M059J (cell line): ENCODE measurements at regions not wholly inside any gene's neighbourhood (a gene's known extent, or its start where the extent isn't known, plus 50 kb on each side); places are given as distances from the start of the nearest gene placed in this dataset.
A peak's percentile ranks its signal among the peaks of the same experiment; 100 is the strongest.

Experiments
- DNase-seq: peaks from one replicate; pipeline ENCODE4 v3.0.0-alpha.2; 2012; ENCODE audit warnings: low read depth

GRCh38 chr6:14925699-14926026 is 320.2 kb upstream of the JARID2 start:
- no peak for DNase-seq

DNA sequence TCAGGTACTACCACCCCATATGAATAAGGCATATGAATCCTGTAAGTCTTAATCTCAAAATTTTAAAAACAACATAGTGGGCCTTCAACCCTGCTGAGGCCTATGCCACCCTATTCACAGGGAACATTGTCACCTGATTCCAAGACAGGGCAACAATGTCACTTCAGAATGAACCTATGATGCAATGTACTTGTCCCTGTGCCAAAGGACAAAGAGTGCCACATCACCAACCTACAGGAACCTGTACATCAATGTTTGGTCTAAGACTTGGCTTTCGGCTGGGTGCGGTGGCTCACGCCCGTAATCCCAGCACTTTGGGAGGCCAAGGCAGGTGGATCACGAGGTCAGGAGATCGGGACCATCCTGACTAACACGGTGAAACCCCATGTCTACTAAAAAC is 318.5 kb upstream of the JARID2 start:
- DNase-seq, result no peak

DNA sequence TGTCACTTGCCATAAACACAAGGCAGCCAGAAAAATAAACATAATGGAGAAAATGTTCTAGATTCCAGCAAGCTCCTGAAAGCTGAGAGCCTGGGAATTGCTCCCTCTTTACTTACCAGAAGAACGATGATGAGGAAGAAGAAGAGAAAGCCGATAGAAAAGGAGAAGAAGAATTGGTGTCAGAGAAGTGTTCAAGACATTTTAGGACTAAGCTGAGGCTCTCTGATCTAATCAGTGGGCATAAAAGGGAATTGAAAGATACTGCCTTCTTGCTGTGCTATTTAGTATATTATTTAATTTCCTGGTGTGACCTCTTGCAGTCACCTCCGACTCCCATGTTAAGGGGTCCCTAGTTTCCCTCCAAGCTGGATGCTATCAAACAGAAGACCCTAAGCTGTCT is 316.6 kb upstream of the JARID2 start:
- no peak for DNase-seq

DNA sequence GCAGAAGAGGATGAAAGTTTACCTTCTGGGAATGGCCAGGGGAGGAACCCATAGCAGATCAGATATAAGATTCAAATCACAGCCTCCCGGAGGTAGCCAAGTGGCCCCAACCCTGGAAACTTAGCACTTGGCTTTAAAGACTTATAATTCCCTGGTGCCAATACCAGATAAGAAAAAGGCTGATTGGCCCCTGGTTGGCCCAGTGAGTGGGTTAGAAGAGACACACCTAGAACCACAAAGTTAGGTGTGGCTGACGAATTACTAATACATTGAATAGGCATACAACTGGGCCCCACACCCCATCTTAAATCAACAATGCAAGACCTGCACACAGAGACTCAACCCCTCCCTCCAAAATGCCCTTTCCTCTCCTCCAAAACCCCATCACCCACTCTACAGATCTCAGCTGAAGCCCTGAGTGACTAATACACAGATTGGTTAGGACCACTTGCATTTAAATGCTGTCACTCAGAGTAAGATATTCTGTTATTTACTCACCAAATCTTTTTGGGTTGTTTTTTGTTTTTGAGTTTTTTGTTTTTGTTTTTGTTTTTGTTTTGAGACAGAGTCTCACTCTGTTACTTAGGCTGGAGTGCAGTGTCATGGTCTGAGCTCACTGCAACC is 315.4 kb upstream of the JARID2 start:
- DNase-seq, result no peak

- DNase-seq, result no peak
Measured at GRCh38 chr6:14932485-14933182, 313.2 kb upstream of the JARID2 start.

GRCh38 chr6:14933183-14933544 is 312.7 kb upstream of the JARID2 start:
- DNase-seq, result no peak

- no peak for DNase-seq
Measured at GRCh38 chr6:14934013-14934412, 311.9 kb upstream of the JARID2 start.

DNA sequence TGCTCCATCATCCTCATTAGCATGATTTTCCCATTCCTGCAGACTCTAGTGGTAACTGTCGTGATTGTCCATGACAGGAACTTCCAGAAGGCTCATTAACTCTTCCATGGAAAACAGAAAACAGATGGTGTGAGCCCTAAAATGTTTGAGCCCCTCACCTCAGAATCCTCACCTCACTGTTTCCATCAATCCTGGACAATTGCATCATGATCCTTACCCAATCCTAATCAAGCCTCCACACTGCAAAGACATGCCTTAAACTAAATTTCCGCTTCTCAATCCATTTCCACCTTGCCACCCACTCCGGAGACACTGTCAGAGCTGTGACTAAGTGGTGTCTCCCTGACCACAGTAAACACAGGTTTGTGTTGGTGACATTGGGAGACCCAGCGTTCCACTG is 311.0 kb upstream of the JARID2 start:
- DNase-seq, result no peak

GRCh38 chr6:14936861-14937260 is 309.0 kb upstream of the JARID2 start:
- DNase-seq, result no peak

DNA sequence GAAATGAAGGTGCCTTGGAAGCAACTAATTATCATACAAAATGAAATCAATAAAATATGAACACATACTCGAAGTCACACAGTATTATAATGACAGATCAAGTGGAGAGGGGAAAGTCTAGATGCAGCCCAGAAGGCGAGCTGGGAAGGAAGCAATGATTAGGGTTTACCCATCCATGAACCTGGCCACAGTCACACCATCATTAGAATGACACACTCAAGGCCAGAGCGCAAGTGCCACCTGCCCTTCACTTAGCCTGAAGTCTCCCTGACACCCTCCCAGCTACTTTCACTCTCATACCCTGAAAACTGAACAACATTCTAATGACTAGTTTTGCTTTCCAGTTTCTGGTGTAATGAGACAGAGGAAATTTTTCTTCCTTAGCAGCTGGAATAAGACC is 302.8 kb upstream of the JARID2 start:
- DNase-seq, result no peak

- peak; percentile 18 for DNase-seq
Measured at GRCh38 chr6:14944593-14944992, 301.3 kb upstream of the JARID2 start.

- no peak for DNase-seq
Measured at GRCh38 chr6:14945461-14946185, 300.2 kb upstream of the JARID2 start.

DNA sequence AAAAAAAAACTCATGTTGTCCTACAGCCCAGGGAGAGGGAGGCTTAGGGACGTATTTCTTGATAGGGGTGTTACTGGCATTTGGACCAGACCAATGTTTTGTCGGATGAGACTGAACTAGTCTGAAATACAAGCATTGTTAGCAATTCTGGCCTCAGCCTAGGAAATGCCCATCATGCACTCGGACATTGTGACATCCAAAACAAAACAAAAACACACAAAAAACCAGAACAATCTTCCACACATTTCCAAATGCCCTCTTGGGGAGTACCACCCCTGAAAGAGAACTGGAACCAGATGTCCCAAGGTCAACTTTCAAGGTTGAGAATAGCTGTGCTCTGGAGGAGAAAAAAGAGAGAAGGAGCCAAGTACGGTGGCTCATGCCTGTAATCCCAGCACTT is 299.1 kb upstream of the JARID2 start:
- DNase-seq, result no peak

GRCh38 chr6:14948586-14949245 is 297.2 kb upstream of the JARID2 start:
- DNase-seq, result no peak

GRCh38 chr6:14950103-14950969 is 295.5 kb upstream of the JARID2 start:
- no peak for DNase-seq

- no peak for DNase-seq
Measured at GRCh38 chr6:14950970-14951276, 294.9 kb upstream of the JARID2 start.

GRCh38 chr6:14951704-14952103 is 294.2 kb upstream of the JARID2 start:
- DNase-seq, result no peak

DNA sequence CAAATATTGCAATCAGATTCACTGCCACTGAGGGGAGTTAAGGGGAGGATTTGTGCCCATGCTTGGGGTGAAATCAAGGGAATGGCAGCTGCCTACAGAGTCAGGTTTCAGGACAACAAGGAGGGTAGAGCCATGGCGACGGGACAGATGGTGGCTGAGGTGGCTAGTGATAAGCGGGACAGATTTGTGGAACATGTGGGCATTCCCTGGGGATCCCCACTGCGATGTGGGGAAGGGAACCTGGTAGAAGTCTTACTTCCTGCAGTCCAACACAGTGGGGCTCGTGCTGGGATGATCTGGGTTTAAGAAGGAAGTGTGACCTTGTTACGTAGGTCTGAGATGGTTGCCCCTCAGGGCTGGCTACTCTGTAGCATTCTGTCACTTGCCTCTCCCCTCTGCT is 292.0 kb upstream of the JARID2 start:
- DNase-seq, result no peak

DNA sequence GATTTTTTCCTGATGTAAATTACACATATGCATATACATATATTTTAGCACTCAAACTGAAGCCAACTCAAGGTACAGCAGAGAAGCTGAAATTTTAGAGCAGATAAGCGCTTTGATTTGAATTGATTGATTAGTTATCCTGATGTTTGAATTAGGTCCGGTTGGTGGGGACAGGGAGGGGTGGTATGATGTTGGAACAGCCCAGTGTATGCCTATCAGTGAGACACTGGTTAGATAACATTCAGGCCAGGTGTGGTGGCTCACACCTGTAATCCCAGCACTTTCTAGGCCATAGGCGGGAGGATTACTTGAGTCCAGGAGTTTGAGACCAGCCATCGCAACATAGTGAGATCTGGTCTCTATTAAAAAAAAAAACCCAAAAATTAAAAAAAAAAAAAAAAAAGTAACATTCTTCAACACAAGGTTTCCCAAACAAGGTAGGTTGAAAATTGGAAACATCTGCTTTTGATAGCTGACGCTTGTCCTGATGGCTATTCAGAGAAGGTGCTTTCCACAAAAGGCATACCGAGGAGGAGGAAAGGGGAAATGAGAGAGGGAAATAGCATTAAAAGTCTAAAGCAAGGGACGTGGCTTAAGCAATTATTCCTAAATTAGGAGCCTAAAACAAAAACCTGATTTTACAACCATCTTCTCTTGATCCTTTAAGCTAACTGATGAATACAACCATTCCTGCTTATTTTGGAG is 288.4 kb upstream of the JARID2 start:
- no peak for DNase-seq

DNA sequence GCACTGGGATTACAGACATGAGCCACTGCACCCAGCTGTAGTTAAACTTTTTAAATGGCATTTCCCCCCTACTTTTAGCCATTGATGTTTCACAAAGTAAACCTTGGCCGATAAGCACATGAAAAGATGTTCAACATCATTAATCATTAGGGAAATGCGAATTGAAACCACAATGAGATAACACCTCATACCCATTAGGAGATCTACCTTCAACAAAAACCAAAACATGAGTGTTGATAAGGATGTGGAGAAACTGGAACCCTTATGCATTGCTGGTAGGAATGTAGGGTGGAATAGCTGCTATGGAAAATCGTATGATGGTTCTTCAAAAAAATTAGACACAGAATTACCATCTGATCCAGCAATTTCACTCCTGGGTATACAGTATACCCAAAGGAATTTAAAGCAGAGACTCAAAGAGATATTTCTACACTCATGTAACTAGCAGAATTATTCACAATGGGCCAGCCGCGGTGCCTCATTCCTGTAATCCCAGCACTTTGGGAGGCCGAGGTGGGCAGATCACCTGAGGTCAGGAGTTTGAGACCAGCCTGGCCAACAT is 286.5 kb upstream of the JARID2 start:
- DNase-seq, result no peak
